Activated CD4-positive, CD25-positive, alpha-beta regulatory T cell (primary cell): ENCODE measurements at regions not wholly inside any gene's neighbourhood (a gene's known extent, or its start where the extent isn't known, plus 50 kb on each side); places are given as distances from the start of the nearest gene placed in this dataset.

Experiments
- DNase-seq, 4 experiments: peaks; one replicate each; lab custom pipeline; 2025; lab: John Stamatoyannopoulos, UW

DNA sequence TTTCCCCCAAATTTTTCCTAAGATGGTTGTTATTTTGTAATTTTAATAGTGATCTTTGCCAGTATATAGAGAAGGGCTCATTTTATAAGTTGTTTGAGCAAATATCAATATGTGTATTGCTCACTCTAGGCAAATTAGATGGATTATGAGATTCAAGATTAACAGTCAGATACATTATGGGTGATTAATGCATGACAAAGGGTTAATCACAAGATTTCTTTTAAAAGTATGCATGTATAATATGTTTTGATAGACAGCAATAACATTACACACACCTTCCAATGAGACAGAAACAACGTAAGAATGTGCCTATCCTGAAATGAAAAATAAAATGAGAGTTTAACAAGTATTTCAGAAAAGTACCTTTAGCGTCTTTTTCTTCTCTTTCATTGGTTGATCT, 547.6 kb upstream of the AGTR1 start:
- DNase-seq, result no peak

DNA sequence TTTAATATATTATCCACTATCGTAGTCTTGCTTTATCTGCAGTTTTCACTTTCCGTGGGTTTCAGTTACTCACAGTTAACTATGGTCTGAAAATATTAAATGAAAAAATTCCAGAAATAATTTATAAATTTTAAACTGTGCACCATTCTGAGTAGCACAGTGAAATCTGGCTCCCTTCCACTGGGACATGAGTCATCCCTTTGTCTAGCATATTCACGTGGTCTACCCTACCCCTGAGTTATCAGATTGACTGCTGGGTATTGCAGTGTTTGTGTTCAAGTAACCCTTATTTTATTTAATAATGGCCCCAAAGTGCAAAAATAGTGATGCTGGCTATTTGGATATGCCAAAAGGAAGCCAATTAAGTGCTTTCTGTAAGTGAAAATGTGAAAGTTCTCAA, 539.5 kb upstream of the AGTR1 start:
- DNase-seq, result no peak

DNA sequence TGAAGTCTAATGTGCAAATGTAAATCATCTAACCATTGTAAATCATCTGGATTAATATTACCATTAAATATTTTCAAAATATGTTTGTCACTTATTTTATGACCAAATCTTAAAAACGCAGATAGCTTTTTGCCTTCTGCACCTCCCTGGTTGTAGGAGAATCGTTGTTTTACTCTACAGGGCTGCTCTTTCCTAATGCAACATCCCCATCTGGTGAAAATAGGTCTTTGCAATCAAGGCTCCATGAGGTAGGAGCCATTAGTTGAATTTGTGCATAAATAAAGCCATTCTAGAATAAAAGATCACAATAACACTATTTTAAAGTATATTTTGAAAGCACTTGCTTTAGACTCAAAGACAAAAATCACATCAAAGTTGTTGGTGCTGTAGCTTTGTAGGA, 535.6 kb upstream of the AGTR1 start:
- no peak for DNase-seq

DNA sequence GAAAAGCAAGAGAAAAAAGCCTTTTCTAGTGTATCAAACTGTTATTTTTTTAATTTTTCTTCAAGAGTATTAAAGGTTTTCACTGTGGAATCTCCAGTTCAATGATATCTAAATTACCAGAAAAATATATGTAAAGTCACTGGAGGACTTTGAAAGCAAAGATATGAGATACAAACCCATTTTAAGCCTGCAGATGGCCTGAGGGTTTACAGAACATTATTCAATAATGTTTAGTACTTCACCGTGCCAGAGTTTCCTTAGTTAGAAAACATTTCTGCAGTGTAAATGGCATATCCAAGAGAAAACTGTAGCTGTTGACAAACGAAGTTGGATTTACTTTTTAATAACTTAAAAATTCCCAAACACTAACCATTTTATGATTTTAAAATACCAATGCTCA, 529.4 kb upstream of the AGTR1 start:
- no peak for DNase-seq

DNA sequence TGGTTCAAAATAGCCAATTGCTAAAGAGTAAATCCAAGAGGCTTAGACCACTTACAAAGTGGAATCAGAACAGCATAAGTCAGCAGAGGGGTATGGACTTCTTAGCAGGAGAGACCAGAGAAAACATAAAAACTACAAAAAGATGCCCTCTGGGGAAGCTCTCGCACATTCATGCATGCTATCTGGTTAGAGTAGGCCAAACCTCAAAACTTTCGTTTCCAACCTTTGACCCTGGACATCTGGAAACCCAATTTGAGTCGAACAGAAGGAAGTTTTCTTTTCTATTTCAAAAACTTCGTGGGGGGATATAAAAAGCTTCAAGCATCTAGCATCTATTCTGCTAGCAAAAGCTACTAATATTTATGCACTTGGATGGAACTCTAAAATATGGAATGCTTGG, 523.9 kb upstream of the AGTR1 start:
- no peak for DNase-seq

DNA sequence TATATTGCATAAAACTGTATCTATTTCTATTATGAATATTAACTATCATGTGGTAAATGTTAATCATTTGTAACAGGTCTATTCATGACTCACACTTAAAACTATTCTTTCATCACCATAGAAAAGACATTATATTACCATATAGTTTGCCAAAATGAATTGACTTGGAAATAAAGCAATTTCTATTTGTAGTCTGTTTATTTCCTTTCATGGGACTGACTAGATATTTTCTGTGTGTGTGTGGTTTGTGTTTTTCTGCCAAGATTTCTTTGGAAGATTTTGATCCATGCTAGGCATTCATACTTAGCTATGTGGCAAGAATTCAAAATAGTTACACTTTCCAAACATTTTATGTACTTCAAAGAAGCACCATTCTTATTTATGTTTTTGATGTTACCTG, 522.5 kb upstream of the AGTR1 start:
- DNase-seq, result no peak

DNA sequence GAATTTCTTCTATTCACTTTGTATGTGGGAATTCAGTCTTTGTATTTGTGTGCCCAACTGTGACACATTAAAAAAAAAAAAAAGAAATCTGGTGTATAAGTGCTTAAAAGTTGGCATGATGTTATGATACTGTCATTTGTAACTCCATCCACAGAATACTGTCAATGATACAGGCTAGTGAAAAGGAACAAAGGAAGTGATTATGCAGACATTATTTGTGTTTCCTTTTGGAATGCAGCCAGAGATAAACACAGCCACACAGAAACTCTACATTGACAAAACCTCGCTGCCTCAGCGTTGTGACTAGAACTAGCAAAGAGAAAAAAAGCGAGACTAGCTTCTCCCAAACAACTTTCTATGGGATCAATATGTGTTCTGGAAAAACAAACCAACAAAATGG, 519.2 kb upstream of the AGTR1 start:
- DNase-seq, result no peak

DNA sequence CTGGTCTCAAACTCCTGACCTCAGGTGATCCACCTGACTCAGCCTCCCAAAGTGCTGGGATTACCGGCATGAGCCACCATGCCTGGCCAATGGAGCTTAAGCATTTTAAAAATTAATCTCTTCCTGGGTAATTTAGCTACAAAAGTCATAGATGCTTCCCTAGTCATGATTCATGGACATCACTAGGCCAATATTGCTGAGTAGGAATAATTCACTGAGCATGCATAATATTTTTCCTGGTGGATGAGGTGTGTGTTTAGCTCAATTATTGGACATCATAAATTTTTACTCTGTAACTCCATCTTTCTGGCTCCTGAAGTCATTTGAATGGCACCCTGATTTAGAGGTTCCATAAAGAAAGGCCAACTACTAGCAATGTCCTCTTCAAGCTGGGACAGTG, 512.9 kb upstream of the AGTR1 start:
- no peak for DNase-seq

DNA sequence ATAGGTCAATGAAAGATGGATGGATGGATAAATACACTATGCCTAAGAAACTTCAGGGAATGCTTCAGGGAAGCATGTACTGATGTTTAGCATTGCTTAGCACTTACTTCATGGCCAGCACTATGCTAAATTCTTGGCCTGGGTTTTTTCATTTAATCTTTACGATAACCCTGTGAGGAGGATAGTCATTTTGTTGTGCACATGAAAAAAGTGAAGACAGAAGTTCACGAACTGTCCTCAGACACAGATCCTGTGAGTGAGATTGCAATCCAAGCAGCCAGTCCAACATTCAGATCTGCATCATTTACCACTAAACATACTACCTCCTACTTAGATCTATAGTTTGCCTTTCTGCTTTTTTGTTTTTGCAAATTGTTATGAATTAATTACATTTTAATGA, 510.8 kb upstream of the AGTR1 start:
- no peak for DNase-seq

DNA sequence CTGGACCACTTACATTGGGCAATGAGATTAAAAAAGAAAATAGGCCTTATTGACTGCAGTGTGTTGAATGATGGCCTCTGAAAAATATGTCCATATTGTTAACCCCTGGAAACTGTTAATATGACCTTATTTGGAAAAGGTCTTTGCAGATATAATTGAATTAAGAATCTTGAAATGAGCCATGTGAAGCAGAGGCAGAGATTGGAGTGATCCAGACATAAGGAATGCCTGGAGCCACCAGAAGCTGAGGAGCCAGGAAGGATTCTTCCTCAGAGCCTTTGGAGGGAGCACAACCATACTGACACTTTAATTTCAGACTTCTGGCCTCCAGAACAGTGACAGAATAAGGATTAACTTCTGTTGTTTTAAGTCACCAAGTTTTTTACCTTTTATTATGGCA, 510.4 kb upstream of the AGTR1 start:
- DNase-seq, result no peak

DNA sequence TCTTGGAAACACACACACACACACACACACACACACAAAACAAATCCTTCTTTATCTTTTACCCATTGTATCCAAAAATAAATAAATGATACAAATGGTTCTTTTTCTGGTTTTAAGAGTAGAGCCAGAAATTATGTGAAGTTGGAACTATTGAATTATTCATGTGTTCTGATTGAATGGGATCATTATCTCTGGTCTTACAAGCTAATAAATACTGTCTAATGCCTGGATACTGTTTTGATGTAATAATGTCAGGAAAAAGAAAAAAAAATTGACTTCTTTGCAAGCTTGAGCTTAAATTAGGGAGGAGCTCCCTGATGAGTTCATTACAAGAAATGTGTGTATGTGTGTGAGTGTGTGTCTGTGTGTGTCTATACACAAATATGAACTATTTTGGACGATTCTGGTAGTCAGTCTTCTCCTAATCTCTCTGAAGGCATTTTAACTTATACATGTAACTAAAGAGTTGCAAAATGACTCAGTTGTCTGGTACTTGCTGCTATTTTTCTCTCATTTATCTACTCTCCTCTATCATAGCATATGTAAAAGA, 507.2 kb upstream of the AGTR1 start:
- DNase-seq, result no peak

DNA sequence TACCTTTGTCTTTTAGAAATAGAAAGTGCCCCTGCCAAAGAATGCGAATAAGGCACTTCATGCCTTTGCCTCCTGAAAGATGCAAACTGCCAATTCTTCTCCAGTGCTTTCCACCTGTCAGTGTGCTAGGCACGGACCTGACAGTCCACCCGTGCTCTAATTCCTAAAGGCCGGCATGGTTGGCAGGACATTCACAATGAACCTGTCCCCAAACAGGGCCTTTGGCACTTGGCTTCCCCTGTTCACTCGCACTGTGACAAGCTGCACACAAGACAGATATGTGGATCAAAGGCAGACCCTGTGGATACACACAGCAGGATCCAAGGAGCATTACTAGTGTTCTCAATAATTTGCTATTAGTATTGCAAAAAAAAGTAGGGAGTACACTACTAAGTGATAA, 505.7 kb upstream of the AGTR1 start:
- DNase-seq, result no peak

DNA sequence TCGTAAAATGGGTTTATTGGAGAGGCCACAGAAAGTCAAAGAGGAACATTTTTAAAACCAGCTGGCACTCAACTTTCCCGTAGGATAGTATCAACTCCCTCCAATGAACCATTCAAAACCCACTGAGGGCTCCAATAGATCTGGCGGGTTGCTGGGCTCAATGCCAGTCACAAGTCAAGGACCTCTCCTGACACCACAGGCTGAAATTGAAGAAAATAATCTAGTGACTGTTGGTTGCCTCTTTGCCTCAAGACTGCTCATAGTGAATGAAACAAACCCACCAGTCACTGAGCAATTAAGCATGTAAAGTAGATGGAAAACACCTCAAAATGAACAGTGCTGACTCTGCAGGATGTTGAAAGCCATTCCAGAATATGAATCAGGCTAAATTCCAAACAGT, 500.6 kb upstream of the AGTR1 start:
- no peak for DNase-seq

DNA sequence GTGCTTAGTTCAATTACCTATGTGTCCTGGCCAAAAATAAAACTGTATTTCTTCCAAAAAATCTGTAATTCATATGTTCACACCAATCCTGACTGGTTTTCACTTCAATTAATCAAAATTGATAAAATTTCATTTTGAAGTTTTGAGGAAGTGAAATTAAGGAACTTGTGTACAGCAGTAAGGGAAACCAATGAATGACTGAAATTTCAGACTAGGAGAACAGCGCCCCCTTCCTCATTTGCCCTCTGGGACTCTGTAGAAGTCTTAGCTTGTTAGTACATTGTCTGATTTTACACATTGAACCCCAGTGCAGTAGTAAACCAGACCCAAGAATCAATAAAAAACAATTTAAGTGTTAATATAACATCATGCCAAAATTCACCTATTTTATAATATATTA, 495.3 kb upstream of the AGTR1 start:
- DNase-seq, result no peak

DNA sequence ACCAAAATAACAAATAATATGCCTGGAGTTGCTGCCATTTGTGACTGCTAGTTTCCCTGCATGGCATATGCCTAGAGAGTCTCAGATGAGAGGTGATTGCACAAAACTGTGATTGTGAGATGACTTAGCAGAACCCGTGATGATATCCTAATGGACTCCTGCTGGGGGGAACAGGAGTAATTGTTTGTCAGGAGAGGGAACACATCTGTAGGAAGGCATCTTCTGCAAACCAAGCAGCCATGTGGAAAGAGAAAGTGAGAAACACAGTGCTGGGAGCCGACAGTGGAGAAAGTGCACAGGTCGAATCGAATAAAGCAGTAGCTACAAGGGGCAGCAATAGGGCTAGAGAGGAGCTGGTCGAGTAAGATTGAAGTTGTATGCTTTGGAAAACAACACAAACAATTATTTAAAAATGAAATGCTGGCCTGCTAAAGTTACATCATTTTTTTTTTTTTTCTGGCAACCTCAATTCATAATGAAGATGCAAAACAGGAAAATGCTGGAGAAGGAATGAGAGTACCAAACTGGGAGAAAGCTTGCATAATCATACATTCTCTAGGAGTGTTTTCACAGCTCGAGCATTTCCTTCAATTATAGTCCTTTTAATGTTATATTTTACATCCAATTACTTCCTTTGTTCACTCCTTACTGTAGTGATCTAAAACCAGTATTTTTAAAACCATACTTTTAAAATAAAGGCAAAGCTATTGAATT, 494.2 kb upstream of the AGTR1 start:
- no peak for DNase-seq

DNA sequence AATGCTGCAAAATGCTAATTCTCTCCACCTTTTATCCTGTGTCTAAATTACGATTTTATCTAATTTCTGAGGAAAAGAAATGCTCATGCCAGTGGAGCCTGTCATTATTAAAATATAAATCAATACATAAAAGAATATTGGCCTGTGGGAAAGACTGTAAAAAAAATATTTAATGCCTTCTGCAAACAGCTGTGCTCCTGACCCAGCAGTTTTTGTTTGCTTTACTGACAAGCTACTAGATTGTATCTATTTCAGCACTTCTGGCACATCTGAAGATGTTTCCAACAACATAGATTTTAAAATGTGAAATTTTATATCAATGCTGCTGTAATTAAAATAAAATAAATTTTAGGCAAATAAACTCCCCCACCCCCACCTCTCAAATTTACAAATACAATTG, 493.6 kb upstream of the AGTR1 start:
- no peak for DNase-seq

DNA sequence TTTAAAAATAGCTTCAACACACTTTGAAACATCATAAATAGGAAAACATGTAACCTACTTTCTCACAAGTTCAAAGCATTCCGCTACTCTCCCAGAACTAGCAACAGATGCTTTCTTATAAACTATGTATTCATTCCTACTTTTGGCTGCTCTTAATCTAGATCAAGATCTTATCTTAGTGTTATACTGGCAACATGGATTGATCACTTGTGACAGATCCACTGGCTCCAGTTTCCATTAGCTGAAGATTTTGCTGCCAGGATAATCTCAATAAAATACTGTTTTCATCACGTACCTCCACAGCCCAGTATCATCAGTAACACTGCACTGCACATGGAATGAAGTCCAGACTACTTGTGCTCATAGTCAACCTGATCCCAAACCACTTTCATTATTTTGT, 491.7 kb upstream of the AGTR1 start:
- DNase-seq, result no peak

DNA sequence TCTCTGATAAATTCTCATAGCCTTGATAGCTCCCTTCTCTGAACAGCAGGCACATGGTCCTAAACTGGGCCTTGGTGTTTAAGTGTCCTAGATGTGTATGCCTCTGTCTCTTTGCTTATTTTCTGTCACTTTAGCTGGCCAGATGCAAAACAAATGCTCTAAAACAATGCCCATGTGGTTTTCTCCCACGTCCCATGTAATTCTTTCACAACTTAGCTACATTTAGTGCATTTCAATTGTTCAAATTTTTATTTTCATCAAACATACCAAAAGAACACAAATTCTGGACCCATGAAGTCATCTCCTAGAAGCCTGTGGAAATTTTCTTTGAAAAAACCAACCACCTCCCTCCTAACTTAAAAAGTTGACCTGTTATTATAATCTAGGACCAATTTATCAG, 491.3 kb upstream of the AGTR1 start:
- no peak for DNase-seq

DNA sequence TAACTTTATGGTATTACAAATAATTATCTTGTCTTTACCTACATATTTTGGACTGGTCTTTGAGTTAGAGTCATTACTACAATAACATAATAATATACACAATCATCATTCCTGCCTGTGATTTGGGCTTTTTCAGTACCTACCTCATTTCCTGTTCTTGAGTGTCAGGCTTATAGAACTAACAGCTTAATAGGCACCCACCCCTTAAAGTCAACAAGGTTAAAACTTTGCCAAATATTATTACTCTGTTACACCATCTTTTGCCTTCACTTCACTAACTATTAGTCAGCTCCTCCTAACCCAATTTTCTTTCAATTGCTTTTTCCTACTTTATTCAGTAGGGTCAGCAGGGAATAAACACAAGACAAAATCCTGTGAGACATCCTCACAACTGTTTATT, 488.7 kb upstream of the AGTR1 start:
- DNase-seq, result no peak

DNA sequence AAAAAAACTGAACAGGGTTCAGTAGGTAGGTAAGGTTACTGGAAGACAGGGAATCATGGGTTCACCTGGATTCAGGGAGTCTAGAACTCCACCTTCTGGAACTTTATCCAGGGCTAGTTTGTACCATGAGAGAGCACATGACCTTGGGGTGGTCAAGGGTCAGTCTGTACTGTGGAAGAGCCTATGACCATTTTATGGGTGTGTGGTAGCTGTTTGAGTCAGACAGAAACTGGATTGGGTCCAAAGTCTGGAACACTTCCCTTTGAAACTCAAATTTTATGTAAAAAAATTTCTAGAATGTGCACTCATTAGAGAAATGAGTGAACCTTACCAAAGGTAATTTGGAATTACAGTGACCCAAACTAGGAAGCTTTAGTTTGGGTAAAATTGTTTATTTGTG, 486.0 kb upstream of the AGTR1 start:
- DNase-seq, result no peak

DNA sequence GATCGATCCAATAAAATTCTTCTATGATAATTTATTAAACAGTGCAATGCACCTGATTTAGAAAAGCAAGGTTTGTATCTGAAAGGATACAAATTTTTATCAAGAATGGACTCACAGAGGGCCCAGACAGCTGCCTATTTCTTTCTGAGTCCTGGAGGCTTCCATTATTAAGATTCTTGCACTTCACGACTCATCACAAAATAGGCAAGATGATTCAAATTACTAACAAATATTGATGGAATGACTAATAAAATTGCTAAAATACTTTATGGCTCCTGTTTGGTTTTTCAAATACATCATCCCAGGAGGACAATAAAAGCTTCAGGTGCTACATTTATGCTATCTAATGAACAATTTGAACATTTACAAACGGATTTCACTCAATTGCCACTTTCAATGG, 483.0 kb upstream of the AGTR1 start:
- no peak for DNase-seq

DNA sequence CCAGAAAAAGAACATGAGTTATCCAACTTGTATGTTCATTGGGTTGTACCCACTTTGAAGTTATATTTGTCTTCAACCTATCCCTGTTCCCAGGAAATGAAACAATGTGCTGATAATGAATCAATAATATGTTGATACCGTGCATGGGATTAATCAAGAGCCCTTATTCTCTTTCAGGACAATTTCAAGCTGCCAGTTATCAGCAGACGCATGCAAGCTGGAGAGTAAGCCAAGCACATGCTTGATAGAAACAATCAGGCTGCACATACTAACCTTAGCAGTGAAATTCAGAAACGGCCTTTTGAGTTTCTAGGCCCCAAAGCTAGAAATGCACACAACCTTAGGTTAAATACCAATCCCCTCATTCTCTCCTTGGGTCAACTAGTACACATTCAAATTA, 480.4 kb upstream of the AGTR1 start:
- no peak for DNase-seq

DNA sequence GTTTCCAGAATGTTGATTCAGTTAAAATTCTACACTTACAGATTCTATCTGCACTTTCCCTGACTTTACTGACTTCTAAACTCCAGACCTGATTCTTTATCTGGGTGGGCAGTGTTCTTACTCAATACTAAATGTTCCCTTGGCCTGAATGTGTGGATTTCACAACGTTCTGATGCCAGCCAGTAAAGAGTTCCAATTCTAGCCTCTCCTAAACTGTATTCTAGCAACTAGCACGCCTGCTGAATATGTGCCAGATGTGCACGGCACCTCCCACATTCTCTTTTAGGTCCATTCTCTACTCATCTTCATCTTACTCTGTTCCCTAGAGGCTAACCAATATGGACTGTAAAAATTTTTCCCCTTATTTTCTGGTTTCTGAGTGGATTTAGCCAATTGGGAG, 479.5 kb upstream of the AGTR1 start:
- no peak for DNase-seq

DNA sequence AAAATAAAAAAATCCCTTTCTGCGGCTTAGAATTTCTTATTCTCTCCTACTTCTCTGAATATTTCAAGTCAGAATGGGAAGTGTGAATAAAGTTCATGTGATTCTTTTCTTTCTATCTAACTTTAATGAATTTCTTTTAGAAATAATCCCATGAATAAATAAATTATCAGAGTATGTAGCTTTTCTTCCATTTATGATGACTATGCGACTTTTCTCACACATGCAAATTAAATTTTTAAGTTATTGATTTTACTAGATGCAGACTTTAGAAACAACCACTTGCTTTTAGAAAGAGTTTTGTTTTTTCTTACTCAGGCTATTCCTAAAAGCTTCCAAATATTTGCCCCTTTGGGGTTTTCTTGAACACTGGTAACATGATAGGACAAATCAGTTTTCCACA, 477.7 kb upstream of the AGTR1 start:
- DNase-seq, result no peak

DNA sequence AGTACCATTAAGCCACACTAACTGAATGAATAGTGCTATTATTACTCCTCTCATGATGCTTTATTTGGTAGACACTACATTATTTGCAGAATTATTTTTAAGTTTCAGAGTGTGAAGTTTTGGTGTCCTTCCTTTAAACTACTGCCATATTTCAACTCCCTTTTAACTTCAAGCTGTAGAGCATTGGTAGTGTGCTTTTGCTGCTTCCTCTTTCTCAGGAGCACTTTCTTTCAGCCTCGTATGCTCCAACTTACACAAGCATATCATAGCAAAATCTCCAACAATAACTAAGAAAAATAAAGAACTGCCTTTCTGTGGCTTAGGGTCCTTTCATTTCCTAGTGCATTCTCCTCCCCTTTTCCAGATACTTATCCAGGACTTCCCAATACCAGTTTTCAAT, 476.4 kb upstream of the AGTR1 start:
- DNase-seq, result no peak
